Thymus (tissue), 11 donors: ENCODE measurements at regions not wholly inside any gene's neighbourhood (a gene's known extent, or its start where the extent isn't known, plus 50 kb on each side); places are given as distances from the start of the nearest gene placed in this dataset.

Experiments used
- DNase-seq, 9 donors: peaks; one replicate each; pipeline ENCODE4 v3.0.0-alpha.2; 2013; ENCODE audit warnings: low spot score in 9 of 9, low read depth in 6 of 9, missing footprints in 1 of 9
- H3K27ac ChIP-seq, 2 donors: one replicate each; pipeline ENCODE4 v1.5.1; 2013; ENCODE audit warnings: control low read depth in 1 of 2, low read depth in 1 of 2, low read length in 1 of 2, mild to moderate bottlenecking in 1 of 2, moderate library complexity in 1 of 2
- H3K27me3 ChIP-seq, 2 donors: one replicate each; pipeline ENCODE4 v1.5.1; 2013; ENCODE audit warnings: low read length in 1 of 2; ENCODE audit not compliant: control insufficient read depth in 2 of 2, insufficient read depth in 1 of 2
- H3K36me3 ChIP-seq, 2 donors: one replicate each; pipeline ENCODE4 v1.5.1; 2013; ENCODE audit warnings: low read length in 1 of 2, mild to moderate bottlenecking in 1 of 2, moderate library complexity in 1 of 2; ENCODE audit not compliant: control insufficient read depth in 2 of 2, insufficient read depth in 2 of 2
- H3K4me1 ChIP-seq, 2 donors: one replicate each; pipeline ENCODE4 v1.5.1; 2013; ENCODE audit warnings: low read length in 2 of 2; ENCODE audit not compliant: control insufficient read depth in 2 of 2, insufficient read depth in 2 of 2
- H3K4me3 ChIP-seq, 2 donors: one replicate each; pipeline ENCODE4 v1.5.1; 2013; ENCODE audit warnings: low read length in 2 of 2, control low read depth in 1 of 2, mild to moderate bottlenecking in 1 of 2
- H3K9me3 ChIP-seq, 2 donors: one replicate each; pipeline ENCODE4 v1.5.1; 2013; ENCODE audit warnings: low read length in 1 of 2, mild to moderate bottlenecking in 1 of 2; ENCODE audit not compliant: control insufficient read depth in 2 of 2, insufficient read depth in 1 of 2
- WGBS: extraction: QIAGEN DNeasy Blood & Tissue Kit; methylation state at CpG from one replicate; pipeline ENCODE4 v1.1.7; 2013; 5-methylcytosine and 5-hydroxymethylcytosine counted together
- donor health status: healthy.

DNA sequence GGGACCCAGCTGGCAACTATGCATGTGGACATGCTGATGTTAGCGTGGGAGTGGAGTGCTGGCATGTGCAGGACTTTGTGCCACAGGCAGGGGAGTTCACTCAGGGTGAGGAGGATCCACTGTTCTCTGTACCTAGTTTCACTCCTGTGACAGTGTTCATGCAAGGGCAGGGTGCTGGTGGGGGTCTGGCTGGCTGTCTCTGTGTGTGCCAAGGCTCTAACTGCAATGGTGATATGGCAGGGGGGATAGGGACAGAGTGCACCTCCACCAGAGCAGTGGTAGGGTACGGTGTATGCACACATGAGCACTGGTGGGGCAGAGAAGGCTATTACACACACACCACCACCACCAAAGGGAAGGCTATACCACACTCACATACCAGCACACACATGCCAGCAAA, 210.2 kb upstream of the DEFB112 start:
- H3K27me3 ChIP-seq = no peaks in the 10 kb centered on the region
- H3K4me1 ChIP-seq = no peaks in the 10 kb centered on the region
- H3K4me3 ChIP-seq = no peak overlapping the region
- H3K36me3 ChIP-seq = no peaks in the 10 kb centered on the region
- peaks cover 0 to 8% of the 10 kb centered on the region in 2 donors for H3K9me3 ChIP-seq
- no peak overlapping the region for H3K27ac ChIP-seq
- no peak for DNase-seq
- WGBS = 91% methylated on average over 2 of the region's 2 CpGs

DNA sequence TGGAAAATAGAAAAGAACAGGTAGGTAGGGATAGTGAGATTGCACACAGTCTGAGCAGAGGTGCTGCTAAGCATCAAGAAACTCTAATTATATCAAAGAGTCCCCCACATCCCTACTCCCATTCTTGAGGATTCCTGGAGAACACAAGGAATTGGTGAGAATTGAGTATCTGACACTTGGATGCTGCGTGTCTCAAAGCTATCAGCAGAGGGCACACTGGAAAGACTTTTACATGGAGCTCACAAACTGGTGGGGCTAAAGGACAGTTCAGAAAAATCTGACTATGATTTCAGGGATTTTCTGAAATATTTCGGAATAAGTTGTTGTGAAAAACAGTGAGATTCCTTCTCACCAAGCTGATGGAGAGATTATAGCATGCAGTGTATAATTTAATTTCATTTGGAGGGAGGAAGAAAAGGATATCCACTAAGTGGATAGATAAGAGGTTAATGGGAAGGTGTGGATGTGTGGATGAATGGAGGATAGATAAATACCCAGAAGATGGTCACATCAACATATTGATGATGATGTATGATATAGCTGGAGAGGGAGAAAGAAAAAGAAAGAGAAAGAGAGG, 215.4 kb upstream of the DEFB112 start:
- peaks cover 0 to 2% of the 10 kb centered on the region in 2 donors for H3K9me3 ChIP-seq
- no peak overlapping the region for H3K4me3 ChIP-seq
- H3K4me1 ChIP-seq = no peaks in the 10 kb centered on the region
- WGBS = 34% methylated on average over 2 of the region's 2 CpGs
- no peak for DNase-seq
- H3K27ac ChIP-seq = no peak overlapping the region
- H3K27me3 ChIP-seq = no peaks in the 10 kb centered on the region
- no peaks in the 10 kb centered on the region for H3K36me3 ChIP-seq

DNA sequence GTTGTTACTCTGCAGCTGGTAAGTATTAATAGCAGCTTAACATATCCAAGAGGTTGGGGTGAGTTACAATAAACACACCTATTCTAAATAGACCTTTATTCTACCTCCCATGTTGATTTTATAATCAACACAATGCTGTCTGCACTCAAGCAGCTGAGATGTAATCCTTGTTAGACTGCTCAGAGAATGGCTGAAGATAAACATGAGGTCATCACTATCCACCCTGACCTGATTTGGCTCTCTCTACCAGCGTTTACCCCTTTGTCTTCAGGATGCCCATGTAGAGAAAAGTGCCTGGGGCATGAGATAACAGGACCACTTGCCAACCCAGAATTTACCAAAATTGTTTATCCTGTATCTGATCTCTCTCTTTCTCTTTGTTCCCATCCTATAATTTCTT, 220.7 kb upstream of the DEFB112 start:
- Histone ChIP-seq H3K4me3 (no peak overlapping the region), H3K4me1 (no peaks in the 10 kb centered on the region), H3K27me3 (no peaks in the 10 kb centered on the region), H3K27ac (no peak overlapping the region), H3K9me3 (no peaks in the 10 kb centered on the region), H3K36me3 (no peaks in the 10 kb centered on the region)
- no peak for DNase-seq
- WGBS = 79% methylated on average over 1 of the region's 1 CpG

DNA sequence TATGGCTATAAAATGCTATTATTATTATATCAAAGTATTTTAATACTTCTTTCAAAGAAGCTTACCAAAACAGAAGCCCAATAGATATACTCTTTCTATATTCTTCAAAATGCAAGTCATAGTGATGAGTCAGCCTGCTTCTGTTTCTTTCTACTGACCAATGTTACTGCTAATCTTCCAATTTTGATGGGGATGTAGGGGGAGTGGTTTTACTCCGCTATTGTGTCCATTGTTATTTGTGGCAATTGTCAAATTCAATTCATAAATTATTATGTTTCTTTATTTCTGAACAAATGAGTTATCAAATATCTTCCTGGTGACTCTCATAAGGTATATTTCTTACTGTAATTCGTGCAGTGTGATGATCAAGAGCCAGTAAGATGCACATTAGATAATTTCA, 221.5 kb upstream of the DEFB112 start:
- H3K27ac ChIP-seq = no peak overlapping the region
- no peaks in the 10 kb centered on the region for H3K27me3 ChIP-seq
- H3K4me1 ChIP-seq = no peaks in the 10 kb centered on the region
- 74% methylated on average over 2 of the region's 2 CpGs for WGBS
- H3K9me3 ChIP-seq = no peaks in the 10 kb centered on the region
- H3K4me3 ChIP-seq = no peak overlapping the region
- no peaks in the 10 kb centered on the region for H3K36me3 ChIP-seq
- no peak for DNase-seq

DNA sequence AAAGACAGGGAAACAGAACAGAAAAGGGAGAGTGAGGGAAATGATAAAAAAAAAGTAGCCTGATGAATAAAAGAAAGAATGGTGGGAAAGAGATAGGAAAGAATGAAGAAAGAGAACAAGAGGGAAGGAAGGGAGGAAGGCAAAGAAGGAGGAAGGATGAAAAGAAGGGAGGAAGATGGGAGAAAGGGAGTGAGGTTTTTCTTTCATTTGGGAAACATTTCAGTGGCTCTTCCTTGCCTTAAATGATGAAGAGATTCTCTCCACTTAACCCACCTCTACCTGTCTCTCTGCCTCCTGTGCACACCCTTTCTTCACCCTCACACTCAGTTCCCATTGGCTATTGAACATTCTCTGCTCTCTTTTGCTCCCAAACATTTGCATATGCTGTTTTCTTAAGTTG, 222.1 kb upstream of the DEFB112 start:
- DNase-seq = no peak
- Histone ChIP-seq H3K9me3 (no peaks in the 10 kb centered on the region), H3K4me1 (no peaks in the 10 kb centered on the region), H3K4me3 (no peak overlapping the region), H3K36me3 (no peaks in the 10 kb centered on the region), H3K27ac (no peak overlapping the region), H3K27me3 (no peaks in the 10 kb centered on the region)

DNA sequence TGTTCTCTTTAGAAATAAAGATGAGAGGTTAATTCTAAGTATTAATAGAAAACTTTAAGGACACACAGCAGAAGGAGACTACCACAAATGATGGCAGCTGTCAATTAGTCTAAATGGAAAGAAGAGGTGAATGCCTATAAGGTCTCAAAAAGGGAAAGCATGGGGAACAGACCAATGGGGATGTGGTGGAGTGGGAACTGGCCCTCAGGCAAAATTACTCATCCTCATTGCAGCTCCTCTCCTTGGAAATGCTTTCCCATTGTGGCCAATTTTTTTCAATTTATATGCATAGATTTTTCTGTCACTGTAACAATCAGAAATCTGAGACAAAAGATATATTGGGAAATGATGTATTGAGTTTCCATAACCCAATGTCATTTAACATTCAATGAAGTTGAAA, 222.9 kb upstream of the DEFB112 start:
- Histone ChIP-seq H3K9me3 (no peaks in the 10 kb centered on the region), H3K27ac (no peak overlapping the region), H3K4me3 (no peak overlapping the region), H3K4me1 (no peaks in the 10 kb centered on the region), H3K36me3 (no peaks in the 10 kb centered on the region), H3K27me3 (no peaks in the 10 kb centered on the region)
- DNase-seq = no peak

DNA sequence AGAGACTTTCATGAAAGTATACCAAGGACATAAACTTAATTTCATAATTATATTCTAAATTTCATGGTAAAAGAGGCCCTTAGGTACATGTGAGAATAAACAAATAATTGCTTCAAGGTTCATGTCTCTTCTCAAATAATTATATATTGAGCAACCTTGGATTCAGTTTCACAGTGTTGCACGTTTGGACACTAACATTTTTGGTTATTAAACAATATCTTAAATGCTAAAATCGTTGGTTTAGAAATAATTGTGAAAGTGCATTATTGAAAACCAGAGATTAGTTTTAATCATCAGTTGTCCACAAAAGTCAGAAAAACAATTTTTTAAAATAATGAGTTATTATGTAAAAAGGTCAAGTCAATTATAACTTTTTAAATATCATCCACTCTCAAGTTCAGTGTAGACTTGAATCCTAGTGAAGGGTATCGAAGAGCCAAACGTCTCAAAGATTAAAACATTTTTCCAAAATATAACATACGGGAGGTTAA, 227.1 kb upstream of the DEFB112 start:
- H3K9me3 ChIP-seq = no peaks in the 10 kb centered on the region
- H3K36me3 ChIP-seq = no peaks in the 10 kb centered on the region
- no peaks in the 10 kb centered on the region for H3K4me1 ChIP-seq
- 87% methylated on average over 5 of the region's 5 CpGs for WGBS
- H3K27ac ChIP-seq = no peak overlapping the region
- no peak overlapping the region for H3K4me3 ChIP-seq
- H3K27me3 ChIP-seq = no peaks in the 10 kb centered on the region
- DNase-seq = no peak

DNA sequence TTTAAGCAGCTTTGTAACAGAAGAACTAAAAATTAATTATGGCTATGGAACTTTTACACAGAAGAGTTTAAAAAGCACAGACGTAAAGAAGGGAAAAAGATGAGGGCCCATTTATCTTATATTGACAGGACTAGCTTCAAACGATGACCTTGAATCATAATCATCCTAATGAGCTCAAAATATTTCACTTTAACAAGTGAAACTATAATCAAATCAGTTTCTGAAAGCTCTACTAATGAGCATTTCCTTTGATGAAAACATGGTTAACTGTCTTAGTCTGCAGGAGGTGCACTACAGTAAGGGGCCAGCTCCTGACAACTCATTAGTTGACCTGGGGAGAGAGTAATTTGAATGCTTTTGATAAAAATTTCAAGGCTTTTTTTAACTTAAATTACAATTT, 228.0 kb upstream of the DEFB112 start:
- no peak for DNase-seq
- Histone ChIP-seq H3K27me3 (no peaks in the 10 kb centered on the region), H3K4me3 (no peak overlapping the region), H3K27ac (no peak overlapping the region), H3K4me1 (no peaks in the 10 kb centered on the region), H3K36me3 (no peaks in the 10 kb centered on the region), H3K9me3 (no peaks in the 10 kb centered on the region)
- WGBS = 47% methylated on average over 2 of the region's 2 CpGs

DNA sequence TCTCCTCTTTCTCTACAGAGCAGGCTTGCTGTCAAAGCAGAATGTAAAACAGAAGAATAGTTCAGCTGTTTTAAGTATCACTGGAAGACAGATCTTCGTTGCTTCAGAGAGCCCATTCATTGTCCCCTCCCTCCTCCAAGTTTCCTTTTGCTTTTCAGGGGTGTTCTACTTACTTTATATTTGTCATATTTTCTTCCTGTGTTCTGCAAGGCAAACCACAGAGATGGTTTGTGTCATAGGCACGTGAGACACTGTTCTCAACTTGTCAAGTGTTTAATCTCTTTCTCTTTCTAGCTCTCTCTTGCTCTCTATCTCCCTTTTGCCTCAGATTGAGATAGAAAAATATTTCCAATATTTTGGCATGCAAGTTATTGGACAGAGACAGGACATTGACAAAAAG, 228.9 kb upstream of the DEFB112 start:
- DNase-seq = no peak
- Histone ChIP-seq H3K36me3 (no peaks in the 10 kb centered on the region), H3K4me1 (no peaks in the 10 kb centered on the region), H3K27me3 (no peaks in the 10 kb centered on the region), H3K4me3 (no peak overlapping the region), H3K27ac (no peak overlapping the region), H3K9me3 (no peaks in the 10 kb centered on the region)
- WGBS = 36% methylated on average over 2 of the region's 2 CpGs

DNA sequence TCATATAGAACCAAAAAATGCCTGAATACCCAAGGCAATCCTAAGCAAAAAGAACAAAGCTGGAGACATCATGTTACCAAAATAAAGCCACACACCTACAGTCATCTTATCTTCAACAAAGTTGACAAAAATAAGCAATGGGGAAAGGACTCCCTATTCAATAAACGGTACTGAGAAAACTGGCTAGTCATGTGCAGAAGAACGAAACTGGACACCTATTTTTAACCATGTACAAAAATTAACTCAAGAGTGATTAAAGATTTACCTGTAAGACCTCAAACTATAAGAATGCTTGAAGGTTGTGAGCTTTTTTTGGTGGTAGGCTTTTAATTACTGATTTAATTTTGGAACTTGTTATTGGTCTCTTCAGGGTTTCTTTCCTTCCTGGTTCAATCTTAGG, 236.0 kb upstream of the DEFB112 start:
- no peak for DNase-seq
- H3K36me3 ChIP-seq = no peaks in the 10 kb centered on the region
- no peaks in the 10 kb centered on the region for H3K27me3 ChIP-seq
- no peak overlapping the region for H3K4me3 ChIP-seq
- WGBS = 87% methylated on average over 2 of the region's 2 CpGs
- H3K27ac ChIP-seq = no peak overlapping the region
- H3K9me3 ChIP-seq = no peaks in the 10 kb centered on the region
- H3K4me1 ChIP-seq = no peaks in the 10 kb centered on the region
